Esophagus muscularis mucosa (tissue), 3 donors: ENCODE measurements at regions not wholly inside any gene's neighbourhood (a gene's known extent, or its start where the extent isn't known, plus 50 kb on each side); places are given as distances from the start of the nearest gene placed in this dataset.
A peak's percentile ranks its signal among the peaks of the same experiment; 100 is the strongest.

Experiments
- CTCF ChIP-seq, 3 experiments: fragments of 200-600 bp in 2 of 3; fragments of 450-650 bp in 1 of 3; sonication (generic) in 2 of 3; IDR thresholded peaks; one replicate each; pipeline ENCODE4 v1.5.1; 2017 to 2019; ENCODE audit warnings: antibody characterized with exemption in 3 of 3, mild to moderate bottlenecking in 2 of 3, moderate library complexity in 1 of 3
- POLR2A ChIP-seq: fragments of 450-650 bp; IDR thresholded peaks from one replicate; pipeline ENCODE4 v1.6.1; 2017; ENCODE audit warnings: antibody characterized with exemption, moderate library complexity, mild to moderate bottlenecking, low read depth
- POLR2AphosphoS5 ChIP-seq, 2 donors: sonication (generic); formaldehyde crosslinking; IDR thresholded peaks; one replicate each; pipeline ENCODE4 v1.6.1; 2017; ENCODE audit warnings: antibody characterized with exemption in 2 of 2

GRCh38 chr15:61653110-61653509 lies 407.1 kb downstream of the VPS13C start:
- TF ChIP-seq POLR2AphosphoS5 (IDR thresholded peaks at IDR 0.05) (peak in 1 of 2 donors; percentile 31), CTCF (IDR thresholded peaks at IDR 0.05) (no peak), POLR2A (no peak)
